Gastrocnemius medialis (tissue), 4 donors: ENCODE measurements at regions not wholly inside any gene's neighbourhood (a gene's known extent, or its start where the extent isn't known, plus 50 kb on each side); places are given as distances from the start of the nearest gene placed in this dataset.
"Not testable (repeated sequence)": the region's sequence is repeated elsewhere in the genome, so short reads cannot be mapped to it uniquely, and the experiment has no call there.

Experiments
- CTCF ChIP-seq, 5 experiments: fragments of 450-650 bp in 3 of 5; fragments of 200-600 bp in 2 of 5; sonication (generic) in 2 of 5; IDR thresholded peaks in 4 of 5; conservative IDR thresholded peaks in 1 of 5; 1 replicate in 4 of 5; 2 replicates in 1 of 5; pipeline ENCODE4 v1.5.1; 2016 to 2019; ENCODE audit warnings: antibody characterized with exemption in 5 of 5, mild to moderate bottlenecking in 3 of 5, moderate library complexity in 3 of 5
- POLR2A ChIP-seq, 2 donors: fragments of 450-650 bp; IDR thresholded peaks; one replicate each; pipeline ENCODE4 v1.6.1; 2017; ENCODE audit warnings: antibody characterized with exemption in 2 of 2, mild to moderate bottlenecking in 2 of 2, moderate library complexity in 2 of 2

- not testable (repeated sequence) for TF ChIP-seq CTCF (IDR thresholded peaks at IDR 0.05 in 4 of 5, conservative IDR thresholded peaks at IDR 0.05 in 1 of 5); POLR2A (IDR thresholded peaks at IDR 0.05)
Measured at GRCh38 chr21:28003627-28004026, 989.0 kb downstream of the LTN1 start.
